ENCODE measurements at regions not wholly inside any gene's neighbourhood (a gene's known extent, or its start where the extent isn't known, plus 50 kb on each side); places are given as distances from the start of the nearest gene placed in this dataset.

DNA sequence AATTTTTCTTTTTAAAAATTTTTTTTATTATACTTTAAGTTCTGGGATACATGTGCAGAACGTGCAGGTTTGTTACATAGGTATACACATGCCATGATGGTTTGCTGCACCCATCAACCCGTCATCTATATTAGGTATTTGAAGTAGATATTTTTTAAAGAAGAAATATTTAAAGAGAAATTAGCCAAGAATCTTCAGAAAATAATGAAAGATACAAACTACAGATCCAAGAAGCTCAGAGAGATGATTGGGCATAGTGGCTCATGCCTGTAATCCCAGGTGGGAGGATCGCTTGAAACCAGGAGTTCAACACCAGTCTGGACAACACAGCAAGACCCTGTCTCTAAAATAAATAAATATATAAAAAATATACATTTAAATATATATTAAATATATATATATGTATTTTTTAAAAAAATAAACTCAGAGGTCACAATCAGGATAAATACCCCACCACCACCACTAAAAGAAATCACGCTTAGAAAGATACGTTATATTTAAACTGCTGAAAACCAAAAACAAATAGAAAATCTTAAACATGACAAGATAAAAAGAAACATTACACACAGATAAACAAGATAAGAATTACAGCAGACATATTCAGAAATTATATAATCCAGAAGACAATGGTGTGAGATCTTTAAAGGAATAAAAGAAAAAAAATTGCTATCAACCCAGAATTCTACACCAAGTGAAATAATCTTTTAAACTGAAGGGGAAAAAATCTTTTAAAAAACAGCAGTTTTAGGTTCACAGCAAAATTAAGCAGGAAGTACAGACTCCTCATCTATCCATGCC lies 57.5 kb downstream of the CSF2 start:
- DNase-seq (ENCODE audit: low spot score), result no peak

GRCh38 chr5:132132138-132132537 lies 58.5 kb downstream of the CSF2 start:
- DNase-seq (ENCODE audit: low spot score), result no peak

- peak; percentile 25 for DNase-seq (ENCODE audit: low spot score)
These were observed 60.8 kb downstream of the CSF2 start for GRCh38 chr5:132134384-132134783.

- DNase-seq (ENCODE audit: low spot score), result peak; percentile 40
These were observed 63.3 kb downstream of the CSF2 start for GRCh38 chr5:132136906-132137305.

DNA sequence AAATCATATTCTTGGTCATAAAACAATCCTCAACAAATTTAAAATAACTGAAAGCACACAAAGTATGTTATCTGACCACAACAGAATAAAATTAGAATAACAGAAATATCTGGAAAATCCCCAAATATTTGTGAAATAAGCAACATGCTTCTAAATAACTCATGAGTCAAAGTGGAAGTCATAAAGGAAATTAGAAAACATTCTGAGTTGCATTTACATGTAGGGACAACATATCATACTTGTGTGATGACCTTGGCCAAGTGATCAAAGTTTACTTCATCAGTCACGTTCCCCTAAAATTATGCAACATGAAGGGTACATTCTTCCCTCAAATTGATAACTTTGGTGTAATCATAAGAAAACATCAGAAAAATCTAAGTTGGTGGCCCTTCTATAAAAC lies 64.7 kb downstream of the CSF2 start:
- no peak for DNase-seq (ENCODE audit: low spot score)
